ENCODE measurements at regions not wholly inside any gene's neighbourhood (a gene's known extent, or its start where the extent isn't known, plus 50 kb on each side); places are given as distances from the start of the nearest gene placed in this dataset.
"Not testable (repeated sequence)": the region's sequence is repeated elsewhere in the genome, so short reads cannot be mapped to it uniquely, and the experiment has no call there.

- in situ Hi-C loops (cut with MboI; ENCODE audit: low pct_unique_long_range_greater_than_20kb, low sequenced_read_pairs, unreplicated experiment) = no loop called here
- no peak for DNase-seq (ENCODE audit: low spot score)
- TF ChIP-seq, protein P1, sequence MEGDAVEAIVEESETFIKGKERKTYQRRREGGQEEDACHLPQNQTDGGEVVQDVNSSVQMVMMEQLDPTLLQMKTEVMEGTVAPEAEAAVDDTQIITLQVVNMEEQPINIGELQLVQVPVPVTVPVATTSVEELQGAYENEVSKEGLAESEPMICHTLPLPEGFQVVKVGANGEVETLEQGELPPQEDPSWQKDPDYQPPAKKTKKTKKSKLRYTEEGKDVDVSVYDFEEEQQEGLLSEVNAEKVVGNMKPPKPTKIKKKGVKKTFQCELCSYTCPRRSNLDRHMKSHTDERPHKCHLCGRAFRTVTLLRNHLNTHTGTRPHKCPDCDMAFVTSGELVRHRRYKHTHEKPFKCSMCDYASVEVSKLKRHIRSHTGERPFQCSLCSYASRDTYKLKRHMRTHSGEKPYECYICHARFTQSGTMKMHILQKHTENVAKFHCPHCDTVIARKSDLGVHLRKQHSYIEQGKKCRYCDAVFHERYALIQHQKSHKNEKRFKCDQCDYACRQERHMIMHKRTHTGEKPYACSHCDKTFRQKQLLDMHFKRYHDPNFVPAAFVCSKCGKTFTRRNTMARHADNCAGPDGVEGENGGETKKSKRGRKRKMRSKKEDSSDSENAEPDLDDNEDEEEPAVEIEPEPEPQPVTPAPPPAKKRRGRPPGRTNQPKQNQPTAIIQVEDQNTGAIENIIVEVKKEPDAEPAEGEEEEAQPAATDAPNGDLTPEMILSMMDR (IDR thresholded peaks at IDR 0.05; ENCODE audit: extremely low read depth, insufficient read depth, missing control alignments) = no peak
These were observed 164.1 kb downstream of the SPTSSA start for GRCh38 chr14:34297786-34298520.

DNA sequence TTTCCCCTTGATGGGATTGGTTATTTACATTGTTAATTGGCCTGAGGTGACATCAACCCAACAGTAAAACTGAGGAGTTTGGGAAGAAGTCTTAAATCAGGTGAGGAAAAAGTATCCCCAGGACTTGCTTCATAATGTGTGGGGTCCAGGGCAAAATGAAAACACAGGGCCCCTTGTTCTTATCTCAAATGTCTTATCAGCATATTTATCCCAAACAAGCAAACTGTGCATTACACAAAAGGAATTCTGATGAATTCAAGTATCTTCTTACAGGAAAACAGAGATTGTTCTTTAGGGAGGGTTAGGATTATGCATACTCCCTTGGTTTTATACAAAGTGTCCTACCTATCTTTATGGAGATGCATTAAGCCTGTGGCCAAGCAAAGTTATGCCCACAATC is 178.4 kb downstream of the SPTSSA start:
- DNase-seq (ENCODE audit: low spot score) = no peak
- TF ChIP-seq, protein P1 (IDR thresholded peaks at IDR 0.05; ENCODE audit: extremely low read depth, insufficient read depth, missing control alignments) = no peak
- in situ Hi-C loops (cut with MboI; ENCODE audit: low pct_unique_long_range_greater_than_20kb, low sequenced_read_pairs, unreplicated experiment) = no loop called here

DNA sequence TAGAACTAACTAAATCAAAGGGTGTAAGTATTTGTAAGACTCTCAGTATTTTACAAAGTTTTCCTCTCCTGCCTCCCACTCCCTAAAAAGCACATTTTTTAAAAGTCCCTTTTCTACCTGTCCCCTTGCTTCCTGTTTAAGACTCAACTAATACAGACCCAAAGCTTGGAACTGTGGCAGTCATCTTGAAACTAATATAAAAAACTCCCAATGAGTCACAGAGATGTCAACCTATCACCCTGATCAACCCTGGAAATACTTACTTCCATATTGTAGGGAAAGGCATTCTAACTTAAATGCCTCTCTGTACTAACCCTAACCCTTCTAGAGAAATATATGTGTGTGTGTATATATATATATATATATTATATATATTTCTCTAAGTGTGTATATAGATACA is 184.8 kb downstream of the SPTSSA start:
- in situ Hi-C loops (cut with MboI; ENCODE audit: low pct_unique_long_range_greater_than_20kb, low sequenced_read_pairs, unreplicated experiment) = no loop called here
- no peak for DNase-seq (ENCODE audit: low spot score)
- TF ChIP-seq, protein P1 (IDR thresholded peaks at IDR 0.05; ENCODE audit: extremely low read depth, insufficient read depth, missing control alignments) = no peak

GRCh38 chr14:34275530-34275929 is 186.5 kb downstream of the SPTSSA start:
- TF ChIP-seq, protein P1 (IDR thresholded peaks at IDR 0.05; ENCODE audit: extremely low read depth, insufficient read depth, missing control alignments) = no peak
- no peak for DNase-seq (ENCODE audit: low spot score)
- in situ Hi-C loops (cut with MboI; ENCODE audit: low pct_unique_long_range_greater_than_20kb, low sequenced_read_pairs, unreplicated experiment) = no loop called here

- no peak for DNase-seq (ENCODE audit: low spot score)
- in situ Hi-C loops (cut with MboI; ENCODE audit: low pct_unique_long_range_greater_than_20kb, low sequenced_read_pairs, unreplicated experiment) = no loop called here
- TF ChIP-seq, protein P1 (IDR thresholded peaks at IDR 0.05; ENCODE audit: extremely low read depth, insufficient read depth, missing control alignments) = no peak
These were observed 187.0 kb downstream of the SPTSSA start for GRCh38 chr14:34275078-34275477.

GRCh38 chr14:34273716-34274115 is 188.3 kb downstream of the SPTSSA start:
- DNase-seq (ENCODE audit: low spot score); in situ Hi-C loops (cut with MboI; ENCODE audit: low pct_unique_long_range_greater_than_20kb, low sequenced_read_pairs, unreplicated experiment): not testable (repeated sequence)

DNA sequence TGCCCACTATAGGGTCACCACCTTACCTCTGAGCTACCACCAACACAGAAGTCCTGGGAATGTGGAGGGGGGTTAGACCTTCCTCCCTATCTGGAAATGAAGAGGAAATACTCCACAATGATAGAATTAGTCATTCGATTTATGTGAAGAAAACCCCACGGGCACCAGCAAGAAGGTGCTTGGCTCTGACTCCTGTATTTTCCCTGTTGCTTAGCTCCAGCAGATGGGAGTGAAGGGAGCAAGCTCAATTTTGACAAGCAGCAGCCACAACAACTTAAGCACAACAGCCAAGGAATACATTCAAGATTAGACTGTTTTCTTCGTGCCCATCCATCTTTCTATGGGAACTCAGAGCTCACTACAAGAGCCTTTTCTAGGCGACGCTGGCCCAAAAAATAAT is 191.7 kb downstream of the SPTSSA start:
- TF ChIP-seq, protein P1 (IDR thresholded peaks at IDR 0.05; ENCODE audit: extremely low read depth, insufficient read depth, missing control alignments) = no peak
- DNase-seq (ENCODE audit: low spot score) = no peak
- in situ Hi-C loops (cut with MboI; ENCODE audit: low pct_unique_long_range_greater_than_20kb, low sequenced_read_pairs, unreplicated experiment) = no loop called here
